HG03280 (cell line): ENCODE measurements at regions not wholly inside any gene's neighbourhood (a gene's known extent, or its start where the extent isn't known, plus 50 kb on each side); places are given as distances from the start of the nearest gene placed in this dataset.

Experiments used
- ATAC-seq: cut with Tn5 transposase; IDR thresholded peaks from one replicate; pipeline ENCODE4 v1.9.1; 2021; ENCODE audit warnings: mild to moderate bottlenecking, moderate library complexity; ENCODE audit not compliant: unreplicated experiment

- ATAC-seq, result no peak
Measured at GRCh38 chr13:33615436-33615835, 202.5 kb upstream of the RFC3 start.

- no peak for ATAC-seq
Measured at GRCh38 chr13:33616130-33616529, 201.8 kb upstream of the RFC3 start.

GRCh38 chr13:33617055-33617454 is 200.9 kb upstream of the RFC3 start:
- no peak for ATAC-seq

GRCh38 chr13:33624253-33624652 is 193.7 kb upstream of the RFC3 start:
- ATAC-seq, result no peak

- no peak for ATAC-seq
Measured at GRCh38 chr13:33624740-33625139, 193.2 kb upstream of the RFC3 start.

GRCh38 chr13:33626407-33626806 is 191.5 kb upstream of the RFC3 start:
- no peak for ATAC-seq

GRCh38 chr13:33628662-33629061 is 189.3 kb upstream of the RFC3 start:
- ATAC-seq, result no peak

GRCh38 chr13:33629605-33630360 is 188.2 kb upstream of the RFC3 start:
- ATAC-seq, result no peak

GRCh38 chr13:33633701-33634545 is 184.0 kb upstream of the RFC3 start:
- ATAC-seq, result no peak

- ATAC-seq, result no peak
Measured at GRCh38 chr13:33634546-33634982, 183.4 kb upstream of the RFC3 start.

GRCh38 chr13:33636243-33636642 is 181.7 kb upstream of the RFC3 start:
- ATAC-seq, result no peak

- ATAC-seq, result no peak
Measured at GRCh38 chr13:33636955-33637670, 180.8 kb upstream of the RFC3 start.

- ATAC-seq, result no peak
Measured at GRCh38 chr13:33637978-33638743, 179.8 kb upstream of the RFC3 start.

- no peak for ATAC-seq
Measured at GRCh38 chr13:33639158-33639557, 178.8 kb upstream of the RFC3 start.

GRCh38 chr13:33639626-33640080 is 178.3 kb upstream of the RFC3 start:
- peak; percentile 62 for ATAC-seq

- ATAC-seq, result no peak
Measured at GRCh38 chr13:33640832-33641231, 177.1 kb upstream of the RFC3 start.

GRCh38 chr13:33642374-33643065 is 175.4 kb upstream of the RFC3 start:
- ATAC-seq, result no peak

- ATAC-seq, result no peak
Measured at GRCh38 chr13:33644581-33645543, 173.1 kb upstream of the RFC3 start.
